GM19395 (cell line): ENCODE measurements at regions not wholly inside any gene's neighbourhood (a gene's known extent, or its start where the extent isn't known, plus 50 kb on each side); places are given as distances from the start of the nearest gene placed in this dataset.
"Not testable (repeated sequence)": the region's sequence is repeated elsewhere in the genome, so short reads cannot be mapped to it uniquely, and the experiment has no call there.

Experiments used
- ATAC-seq: cut with Tn5 transposase; IDR thresholded peaks from one replicate; pipeline ENCODE4 v1.9.1; 2021; ENCODE audit warnings: mild to moderate bottlenecking, moderate library complexity; ENCODE audit not compliant: unreplicated experiment

- peak; percentile 70 for ATAC-seq
Observed at GRCh38 chr14:106745016-106745767, 1218.8 kb downstream of the TMEM121 start.

- not testable (repeated sequence) for ATAC-seq
Observed at GRCh38 chr14:106750089-106750488, 1223.7 kb downstream of the TMEM121 start.

- not testable (repeated sequence) for ATAC-seq
Observed at GRCh38 chr14:106753751-106754150, 1227.4 kb downstream of the TMEM121 start.

DNA sequence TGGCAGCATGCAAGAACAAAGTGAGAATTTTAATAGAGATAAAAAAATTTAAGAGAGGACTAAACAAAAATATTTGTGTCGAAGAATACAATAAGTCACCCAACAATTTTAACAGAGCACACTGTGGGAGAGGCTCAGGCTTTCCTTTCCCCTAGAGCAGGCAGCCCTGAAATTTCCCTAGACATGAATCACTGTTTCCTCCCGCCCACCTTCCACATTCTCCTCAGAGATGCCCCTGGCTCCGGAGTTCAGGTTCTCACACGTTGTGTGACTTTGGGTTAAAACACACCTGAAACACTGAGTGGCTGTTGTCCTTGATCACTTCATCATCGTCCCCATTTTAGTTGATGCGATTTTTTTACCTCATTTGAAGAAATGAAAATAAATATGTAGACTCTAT lies 1231.1 kb downstream of the TMEM121 start:
- not testable (repeated sequence) for ATAC-seq

DNA sequence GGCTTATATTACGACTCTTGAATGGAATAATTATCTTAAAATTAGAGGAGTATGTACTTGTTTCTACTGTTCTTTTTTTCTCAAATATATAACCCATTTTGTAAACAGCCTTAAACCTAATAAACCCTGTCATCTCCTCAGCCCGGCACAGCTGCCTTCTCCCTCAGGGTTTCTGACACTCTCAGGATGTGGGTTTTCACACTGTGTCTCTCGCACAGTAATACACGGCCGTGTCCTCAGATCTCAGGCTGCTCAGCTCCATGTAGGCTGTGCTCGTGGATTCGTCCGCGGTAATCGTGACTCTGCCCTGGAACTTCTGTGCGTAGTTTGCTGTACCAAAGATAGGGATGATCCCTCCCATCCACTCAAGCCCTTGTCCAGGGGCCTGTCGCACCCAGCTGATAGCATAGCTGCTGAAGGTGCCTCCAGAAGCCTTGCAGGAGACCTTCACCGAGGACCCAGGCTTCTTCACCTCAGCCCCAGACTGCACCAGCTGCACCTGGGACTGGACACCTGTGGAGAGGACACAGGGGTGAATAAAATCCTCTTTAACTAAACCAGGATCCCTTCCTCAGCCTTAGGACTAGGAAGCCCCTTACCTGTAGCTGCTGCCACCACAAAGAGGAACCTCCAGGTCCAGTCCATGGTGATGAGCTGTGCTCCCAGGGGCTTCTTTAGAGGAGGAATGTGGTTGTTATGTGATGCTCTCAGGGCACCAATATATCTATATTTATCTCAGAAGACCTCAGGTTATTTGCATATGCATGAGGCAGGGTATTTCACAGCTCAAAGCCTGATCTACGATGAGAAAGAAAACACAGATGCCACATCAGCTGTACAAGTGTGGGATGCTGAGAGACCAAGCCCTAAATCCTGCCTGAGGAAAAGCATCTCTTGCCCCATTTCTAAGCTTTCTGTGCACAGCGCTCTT lies 1235.8 kb downstream of the TMEM121 start:
- not testable (repeated sequence) for ATAC-seq

DNA sequence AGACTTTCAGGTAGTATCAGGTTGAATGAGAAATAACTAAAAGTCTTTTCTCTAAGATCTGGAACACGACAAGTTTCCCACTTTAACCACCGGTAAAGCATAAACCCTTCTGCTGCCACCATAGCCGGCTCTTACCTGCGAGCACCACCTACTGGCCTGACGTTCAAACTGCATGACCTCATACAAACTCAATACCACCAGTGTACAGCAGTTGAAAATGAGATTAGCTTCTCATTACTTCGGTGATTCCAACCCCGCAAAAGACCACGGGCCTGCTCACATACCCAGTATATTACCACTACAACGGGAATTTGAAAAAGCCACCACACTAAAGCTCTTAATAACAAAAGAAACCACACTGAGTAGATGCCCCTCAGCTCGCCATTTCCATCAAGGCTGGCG lies 1238.6 kb downstream of the TMEM121 start:
- not testable (repeated sequence) for ATAC-seq

DNA sequence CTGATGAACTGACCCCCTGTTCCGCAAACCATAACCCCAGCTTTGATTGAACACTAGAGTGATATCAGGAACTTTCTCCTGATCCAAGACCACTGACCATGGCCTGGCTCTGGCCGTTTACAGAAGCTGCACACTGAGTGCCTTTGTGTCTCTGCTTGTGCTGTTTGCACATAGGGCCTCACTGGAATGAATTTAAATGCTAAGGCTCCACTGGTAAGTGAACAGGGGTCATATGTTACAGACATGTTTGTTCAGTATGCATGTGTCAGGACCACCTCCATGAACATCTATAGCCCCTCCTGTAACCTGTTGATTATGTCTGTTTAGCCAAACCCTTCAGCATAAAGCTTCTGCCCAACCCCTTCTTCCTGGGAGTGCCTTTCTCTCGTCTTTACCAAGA lies 1239.8 kb downstream of the TMEM121 start:
- ATAC-seq = no peak

- not testable (repeated sequence) for ATAC-seq
Observed at GRCh38 chr14:106766551-106767277, 1240.3 kb downstream of the TMEM121 start.

DNA sequence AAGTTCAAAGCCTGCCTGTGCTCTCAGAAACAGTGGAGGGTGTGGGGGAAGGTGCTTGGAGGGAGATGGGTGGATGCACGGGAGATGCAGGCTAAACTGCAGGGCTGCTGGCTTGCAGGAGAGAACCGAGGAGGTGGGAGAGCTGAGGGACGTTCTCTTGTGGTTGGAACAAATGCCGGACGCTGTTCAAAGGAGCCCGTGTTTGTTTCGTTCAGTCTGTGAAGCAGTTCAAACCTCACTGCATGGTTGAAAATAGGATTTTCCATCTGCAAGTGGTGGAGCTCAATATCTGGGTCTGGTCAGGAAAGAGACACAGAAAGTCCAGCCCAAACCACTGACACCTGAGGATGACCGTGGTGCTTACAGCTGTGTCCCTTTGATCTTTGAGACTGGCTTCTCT lies 1241.8 kb downstream of the TMEM121 start:
- not testable (repeated sequence) for ATAC-seq

- ATAC-seq = not testable (repeated sequence)
Observed at GRCh38 chr14:106768972-106769700, 1242.8 kb downstream of the TMEM121 start.

- ATAC-seq = not testable (repeated sequence)
Observed at GRCh38 chr14:106770158-106770672, 1243.8 kb downstream of the TMEM121 start.

GRCh38 chr14:106774889-106775480 lies 1248.6 kb downstream of the TMEM121 start:
- ATAC-seq = not testable (repeated sequence)

GRCh38 chr14:106776395-106776983 lies 1250.1 kb downstream of the TMEM121 start:
- ATAC-seq = no peak

DNA sequence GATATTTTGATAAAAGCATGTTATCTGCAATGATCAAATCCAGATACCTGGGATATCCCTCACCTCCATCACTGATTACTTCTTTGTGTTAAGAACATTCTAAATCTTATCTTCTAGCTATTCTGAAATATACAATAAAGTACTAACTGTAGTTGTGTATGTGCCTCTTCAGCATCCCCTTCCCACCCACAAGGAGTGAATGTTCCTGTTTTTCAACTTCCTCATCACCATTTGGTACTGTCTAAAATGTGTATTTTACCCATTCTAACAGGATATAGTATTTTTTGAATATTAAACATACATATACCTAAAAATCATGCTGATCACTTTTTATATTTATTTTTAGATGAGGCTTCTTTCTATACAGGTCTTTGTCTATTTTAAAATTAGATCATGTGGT lies 1252.6 kb downstream of the TMEM121 start:
- ATAC-seq = no peak

GRCh38 chr14:106786697-106787096 lies 1260.3 kb downstream of the TMEM121 start:
- no peak for ATAC-seq

GRCh38 chr14:106787626-106788025 lies 1261.2 kb downstream of the TMEM121 start:
- no peak for ATAC-seq

- no peak for ATAC-seq
Observed at GRCh38 chr14:106788534-106788933, 1262.2 kb downstream of the TMEM121 start.

GRCh38 chr14:106789318-106789717 lies 1262.9 kb downstream of the TMEM121 start:
- no peak for ATAC-seq
